ENCODE measurements at regions not wholly inside any gene's neighbourhood (a gene's known extent, or its start where the extent isn't known, plus 50 kb on each side); places are given as distances from the start of the nearest gene placed in this dataset.

GRCh38 chr4:171583790-171584189, 229.4 kb upstream of the GALNTL6 start:
- TF ChIP-seq CTCF (IDR thresholded peaks at IDR 0.05) (no peak), POLR2A (IDR thresholded peaks at IDR 0.05) (no peak)

Data from body of pancreas (tissue), 4 donors.